Astrocyte (in vitro differentiated cells and primary cell): ENCODE measurements at regions not wholly inside any gene's neighbourhood (a gene's known extent, or its start where the extent isn't known, plus 50 kb on each side); places are given as distances from the start of the nearest gene placed in this dataset.

Experiments
- DNase-seq: peaks from one replicate; pipeline ENCODE4 v3.0.0-alpha.2; 2010; ENCODE audit warnings: low read depth
- FAIRE-seq: peaks from 2 replicates; lab custom pipeline; 2011; peaks lifted over from hg19 to GRCh38; lab: Jason Lieb, UNC
- H2AFZ ChIP-seq: 2 replicates; pipeline ENCODE4 v1.6.0; 2012; ENCODE audit warnings: low read depth, low read length, inconsistent platforms
- H3K27ac ChIP-seq: 2 replicates; pipeline ENCODE4 v1.5.1; 2011; ENCODE audit warnings: low read depth, low read length, inconsistent platforms
- H3K27me3 ChIP-seq: 2 replicates; pipeline ENCODE4 v1.6.0; 2011; ENCODE audit warnings: low read length, inconsistent platforms; ENCODE audit not compliant: insufficient read depth
- H3K36me3 ChIP-seq: 2 replicates; pipeline ENCODE4 v1.5.1; 2011; ENCODE audit warnings: low read length, inconsistent platforms; ENCODE audit not compliant: insufficient read depth
- H3K4me1 ChIP-seq: 2 replicates; pipeline ENCODE4 v1.5.1; 2011; ENCODE audit warnings: low read length, inconsistent platforms; ENCODE audit not compliant: insufficient read depth
- H3K4me2 ChIP-seq: 2 replicates; pipeline ENCODE4 v1.6.0; 2012; ENCODE audit warnings: low read length, inconsistent platforms
- H3K4me3 ChIP-seq: 2 replicates; pipeline ENCODE4 v1.5.1; 2011; ENCODE audit warnings: low read depth, mild to moderate bottlenecking, low read length, inconsistent platforms; ENCODE audit not compliant: insufficient read depth
- H3K79me2 ChIP-seq: 2 replicates; pipeline ENCODE4 v1.6.0; 2012; ENCODE audit warnings: mild to moderate bottlenecking, low read length, inconsistent platforms; ENCODE audit not compliant: insufficient read depth
- H3K9ac ChIP-seq: 2 replicates; pipeline ENCODE4 v1.6.0; 2012; ENCODE audit warnings: mild to moderate bottlenecking, low read length, inconsistent platforms
- H3K9me3 ChIP-seq: 2 replicates; pipeline ENCODE4 v1.5.1; 2012; ENCODE audit warnings: low read depth, mild to moderate bottlenecking, low read length, inconsistent platforms; ENCODE audit not compliant: insufficient read depth
- H4K20me1 ChIP-seq: 2 replicates; pipeline ENCODE4 v1.6.0; 2012; ENCODE audit warnings: low read length, inconsistent platforms; ENCODE audit not compliant: insufficient read depth
- H3K27ac Mint-ChIP-seq: one replicate; pipeline ENCODE4 v1.8.0; 2021; ENCODE audit warnings: mild to moderate bottlenecking, mixed read lengths; ENCODE audit not compliant: unreplicated experiment
- H3K27me3 Mint-ChIP-seq: one replicate; pipeline ENCODE4 v1.8.0; 2021; ENCODE audit warnings: low read depth, mixed read lengths; ENCODE audit not compliant: unreplicated experiment
- H3K36me3 Mint-ChIP-seq: one replicate; pipeline ENCODE4 v1.8.0; 2021; ENCODE audit warnings: low read depth, mixed read lengths; ENCODE audit not compliant: unreplicated experiment
- H3K4me1 Mint-ChIP-seq: one replicate; pipeline ENCODE4 v1.8.0; 2021; ENCODE audit warnings: low read depth, mixed read lengths; ENCODE audit not compliant: unreplicated experiment
- H3K4me3 Mint-ChIP-seq: one replicate; pipeline ENCODE4 v1.8.0; 2021; ENCODE audit warnings: mild to moderate bottlenecking, moderate library complexity, mixed read lengths; ENCODE audit not compliant: unreplicated experiment
- H3K9me3 Mint-ChIP-seq: one replicate; pipeline ENCODE4 v1.8.0; 2021; ENCODE audit warnings: mild to moderate bottlenecking, mixed read lengths; ENCODE audit not compliant: unreplicated experiment
- EZH2 ChIP-seq: IDR thresholded peaks from 2 replicates; pipeline ENCODE4 v1.6.1; 2012; ENCODE audit warnings: mild to moderate bottlenecking, low read length, inconsistent platforms; ENCODE audit not compliant: insufficient read depth
- TF ChIP-seq, protein P1 (sequence below): IDR thresholded peaks from 2 replicates; pipeline ENCODE4 v1.5.1; 2011; ENCODE audit warnings: low read depth, mild to moderate bottlenecking, inconsistent platforms, low read length, moderate library complexity; ENCODE audit not compliant: insufficient read depth

DNA sequence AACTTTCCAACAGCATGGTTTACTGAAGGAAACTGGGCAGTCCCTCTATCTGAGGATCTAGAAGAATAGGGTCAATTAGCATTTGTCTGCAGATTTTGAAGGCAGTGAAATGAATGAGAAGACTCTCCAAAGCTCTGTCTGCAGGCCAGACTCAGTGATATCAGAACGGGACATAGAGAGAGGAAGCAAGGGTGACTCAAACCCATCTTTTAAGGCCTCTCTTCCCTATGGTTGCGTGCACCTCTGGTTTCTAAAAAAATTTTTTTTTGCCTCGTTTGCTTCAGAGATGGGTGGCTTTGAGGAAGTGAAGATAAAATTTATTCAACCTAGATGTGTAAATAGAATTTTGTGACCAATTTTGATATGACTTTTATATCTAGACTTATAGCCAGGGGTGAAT, 71.9 kb upstream of the HOXC13 start:
- Histone ChIP-seq H3K36me3 (no peaks in the 10 kb centered on the region), H2AFZ (no peak overlapping the region), H3K9ac (no peak overlapping the region), H3K27ac (no peak overlapping the region), H3K9me3 (no peaks in the 10 kb centered on the region), H3K4me1 (no peaks in the 10 kb centered on the region), H4K20me1 (no peaks in the 10 kb centered on the region), H3K27me3 (peaks cover 7% of the 10 kb centered on the region), H3K79me2 (no peaks in the 10 kb centered on the region), H3K4me3 (no peak overlapping the region), H3K4me2 (no peak overlapping the region)
- no peak for DNase-seq
- Mint-ChIP-seq H3K27me3 (no peaks in the 10 kb centered on the region), H3K36me3 (no peaks in the 10 kb centered on the region), H3K4me1 (peaks cover 18% of the 10 kb centered on the region), H3K9me3 (no peaks in the 10 kb centered on the region), H3K4me3 (no peak overlapping the region), H3K27ac (no peak overlapping the region)
- TF ChIP-seq, protein P1, sequence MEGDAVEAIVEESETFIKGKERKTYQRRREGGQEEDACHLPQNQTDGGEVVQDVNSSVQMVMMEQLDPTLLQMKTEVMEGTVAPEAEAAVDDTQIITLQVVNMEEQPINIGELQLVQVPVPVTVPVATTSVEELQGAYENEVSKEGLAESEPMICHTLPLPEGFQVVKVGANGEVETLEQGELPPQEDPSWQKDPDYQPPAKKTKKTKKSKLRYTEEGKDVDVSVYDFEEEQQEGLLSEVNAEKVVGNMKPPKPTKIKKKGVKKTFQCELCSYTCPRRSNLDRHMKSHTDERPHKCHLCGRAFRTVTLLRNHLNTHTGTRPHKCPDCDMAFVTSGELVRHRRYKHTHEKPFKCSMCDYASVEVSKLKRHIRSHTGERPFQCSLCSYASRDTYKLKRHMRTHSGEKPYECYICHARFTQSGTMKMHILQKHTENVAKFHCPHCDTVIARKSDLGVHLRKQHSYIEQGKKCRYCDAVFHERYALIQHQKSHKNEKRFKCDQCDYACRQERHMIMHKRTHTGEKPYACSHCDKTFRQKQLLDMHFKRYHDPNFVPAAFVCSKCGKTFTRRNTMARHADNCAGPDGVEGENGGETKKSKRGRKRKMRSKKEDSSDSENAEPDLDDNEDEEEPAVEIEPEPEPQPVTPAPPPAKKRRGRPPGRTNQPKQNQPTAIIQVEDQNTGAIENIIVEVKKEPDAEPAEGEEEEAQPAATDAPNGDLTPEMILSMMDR: no peak
- no peak for TF ChIP-seq EZH2
- FAIRE-seq: no peak

DNA sequence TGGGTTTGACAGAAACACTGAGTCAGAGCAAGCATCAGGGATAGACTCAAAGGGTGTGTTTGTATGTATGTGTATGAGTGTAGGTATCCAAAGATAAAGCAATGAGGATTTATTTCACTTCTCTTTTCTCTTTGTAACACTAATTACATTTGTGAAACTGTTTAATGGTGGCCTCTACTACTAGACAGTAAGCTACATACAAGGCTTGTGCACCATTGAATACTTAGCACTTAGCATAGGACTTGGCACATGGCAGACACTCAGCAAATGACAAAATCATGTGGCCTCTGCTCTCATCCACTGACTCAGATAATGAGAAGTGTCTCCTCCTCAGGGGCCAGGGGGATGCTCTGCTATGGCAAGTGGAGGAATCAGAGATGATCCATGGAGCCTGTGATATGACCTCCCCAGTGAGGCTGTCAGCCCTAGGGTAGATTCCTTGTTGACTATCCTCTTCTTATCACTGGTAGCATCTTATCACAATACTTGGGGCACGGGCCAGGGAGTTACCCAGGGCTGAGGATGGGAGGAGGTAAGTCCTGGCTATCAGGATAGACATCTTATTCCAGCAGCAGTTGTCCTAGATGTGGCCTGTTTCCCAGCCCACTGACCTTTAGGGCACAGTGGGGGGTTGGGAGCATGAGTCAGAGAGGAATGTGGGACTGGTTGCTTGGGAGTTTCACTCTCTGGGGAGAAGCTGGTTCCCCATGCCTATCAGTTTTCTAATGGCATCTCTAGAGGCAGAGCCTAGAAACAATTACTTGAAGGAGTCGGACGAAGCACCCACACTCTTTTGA, 71.2 kb upstream of the HOXC13 start:
- H3K36me3 Mint-ChIP-seq: no peaks in the 10 kb centered on the region
- no peak overlapping the region for H3K4me3 Mint-ChIP-seq
- peaks cover 18% of the 10 kb centered on the region for H3K4me1 Mint-ChIP-seq
- H3K4me3 ChIP-seq: no peak overlapping the region
- H3K79me2 ChIP-seq: no peaks in the 10 kb centered on the region
- no peak for FAIRE-seq
- H4K20me1 ChIP-seq: no peaks in the 10 kb centered on the region
- no peak overlapping the region for H2AFZ ChIP-seq
- peaks cover 10% of the 10 kb centered on the region for H3K27me3 ChIP-seq
- no peaks in the 10 kb centered on the region for H3K9me3 ChIP-seq
- H3K27ac Mint-ChIP-seq: peak overlapping the region; percentile 29
- DNase-seq: no peak
- no peak overlapping the region for H3K9ac ChIP-seq
- no peak overlapping the region for H3K27ac ChIP-seq
- no peaks in the 10 kb centered on the region for H3K9me3 Mint-ChIP-seq
- H3K4me2 ChIP-seq: no peak overlapping the region
- H3K27me3 Mint-ChIP-seq: peaks cover 3% of the 10 kb centered on the region
- no peaks in the 10 kb centered on the region for H3K36me3 ChIP-seq
- H3K4me1 ChIP-seq: no peaks in the 10 kb centered on the region
- TF ChIP-seq, protein P1: no peak
- TF ChIP-seq EZH2: no peak

DNA sequence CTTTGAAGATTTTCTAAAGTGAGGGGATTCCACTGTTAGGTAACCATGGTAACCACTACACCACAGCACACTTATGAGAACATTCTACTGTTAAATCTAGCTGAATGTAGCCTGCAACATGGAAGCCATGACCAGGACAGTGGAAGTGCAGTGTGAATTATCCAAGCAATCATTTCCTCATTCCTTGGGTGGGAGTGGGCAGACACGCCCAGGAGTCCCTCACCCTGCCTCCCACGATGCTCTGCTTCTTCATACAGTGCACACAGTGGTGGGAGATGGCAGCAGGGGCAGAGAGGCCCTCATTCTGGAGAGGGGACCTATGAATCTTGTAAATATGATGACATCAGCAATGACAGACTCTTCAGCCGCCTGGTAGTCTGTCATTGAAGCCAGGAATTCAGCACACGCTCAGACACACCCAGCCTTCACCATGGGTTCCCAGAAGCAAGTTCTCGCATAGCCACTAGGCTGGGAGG, 70.1 kb upstream of the HOXC13 start:
- no peak for TF ChIP-seq EZH2
- TF ChIP-seq, protein P1: no peak
- H3K27me3 ChIP-seq: peaks cover 10% of the 10 kb centered on the region
- no peaks in the 10 kb centered on the region for H3K9me3 ChIP-seq
- H3K36me3 Mint-ChIP-seq: no peaks in the 10 kb centered on the region
- no peak overlapping the region for H3K4me3 Mint-ChIP-seq
- FAIRE-seq: no peak
- H2AFZ ChIP-seq: no peak overlapping the region
- H3K9me3 Mint-ChIP-seq: no peaks in the 10 kb centered on the region
- H3K27ac Mint-ChIP-seq: peak overlapping the region; percentile 41
- no peak overlapping the region for H3K4me3 ChIP-seq
- H3K4me2 ChIP-seq: no peak overlapping the region
- peaks cover 18% of the 10 kb centered on the region for H3K4me1 Mint-ChIP-seq
- H4K20me1 ChIP-seq: no peaks in the 10 kb centered on the region
- no peak for DNase-seq
- H3K27ac ChIP-seq: no peak overlapping the region
- no peaks in the 10 kb centered on the region for H3K79me2 ChIP-seq
- H3K36me3 ChIP-seq: no peaks in the 10 kb centered on the region
- peaks cover 12% of the 10 kb centered on the region for H3K27me3 Mint-ChIP-seq
- H3K9ac ChIP-seq: no peak overlapping the region
- no peaks in the 10 kb centered on the region for H3K4me1 ChIP-seq
